ENCODE measurements at regions not wholly inside any gene's neighbourhood (a gene's known extent, or its start where the extent isn't known, plus 50 kb on each side); places are given as distances from the start of the nearest gene placed in this dataset.

- Histone ChIP-seq H3K27me3 (ENCODE audit: control insufficient read depth, insufficient read depth, low read length) (no peaks in the 10 kb centered on the region), H3K9ac (ENCODE audit: low read depth, low read length) (no peak overlapping the region), H3K9me3 (replicated peaks; ENCODE audit: low read length) (no peaks in the 10 kb centered on the region), H3K4me3 (ENCODE audit: low read length) (no peak overlapping the region), H3K36me3 (ENCODE audit: insufficient read depth, low read length) (no peaks in the 10 kb centered on the region), H3K4me2 (ENCODE audit: low read length) (no peak overlapping the region), H3K4me1 (ENCODE audit: control insufficient read depth, insufficient read depth, low read length) (no peaks in the 10 kb centered on the region)
Observed at GRCh38 chr5:166540156-166540555, 1751.3 kb upstream of the WWC1 start.

- H3K9me3 ChIP-seq (replicated peaks; ENCODE audit: low read length): no peaks in the 10 kb centered on the region
- no peaks in the 10 kb centered on the region for H3K27me3 ChIP-seq (ENCODE audit: control insufficient read depth, insufficient read depth, low read length)
Observed at GRCh38 chr5:166551384-166551783, 1740.1 kb upstream of the WWC1 start.

GRCh38 chr5:166553778-166554177 is 1737.7 kb upstream of the WWC1 start:
- no peaks in the 10 kb centered on the region for H3K36me3 ChIP-seq (ENCODE audit: insufficient read depth, low read length)
- no peak overlapping the region for H3K9ac ChIP-seq (ENCODE audit: low read depth, low read length)
- no peaks in the 10 kb centered on the region for H3K27me3 ChIP-seq (ENCODE audit: control insufficient read depth, insufficient read depth, low read length)
- H3K4me3 ChIP-seq (ENCODE audit: low read length): no peak overlapping the region
- no peak overlapping the region for H3K4me2 ChIP-seq (ENCODE audit: low read length)
- H3K9me3 ChIP-seq (replicated peaks; ENCODE audit: low read length): no peaks in the 10 kb centered on the region
- H3K4me1 ChIP-seq (ENCODE audit: control insufficient read depth, insufficient read depth, low read length): no peaks in the 10 kb centered on the region

More at GRCh38 chr5:166551384-166551783, 1740.1 kb upstream of the WWC1 start:
- Histone ChIP-seq H3K4me3 (ENCODE audit: low read length) (no peak overlapping the region), H3K36me3 (ENCODE audit: insufficient read depth, low read length) (no peaks in the 10 kb centered on the region), H3K4me1 (ENCODE audit: control insufficient read depth, insufficient read depth, low read length) (no peaks in the 10 kb centered on the region), H3K9ac (ENCODE audit: low read depth, low read length) (no peak overlapping the region), H3K4me2 (ENCODE audit: low read length) (no peak overlapping the region)

- no peak overlapping the region for H3K9ac ChIP-seq (ENCODE audit: low read depth, low read length)
- H3K4me1 ChIP-seq (ENCODE audit: control insufficient read depth, insufficient read depth, low read length): no peaks in the 10 kb centered on the region
- H3K4me2 ChIP-seq (ENCODE audit: low read length): no peak overlapping the region
- H3K36me3 ChIP-seq (ENCODE audit: insufficient read depth, low read length): no peaks in the 10 kb centered on the region
- no peaks in the 10 kb centered on the region for H3K27me3 ChIP-seq (ENCODE audit: control insufficient read depth, insufficient read depth, low read length)
- no peak overlapping the region for H3K4me3 ChIP-seq (ENCODE audit: low read length)
- no peaks in the 10 kb centered on the region for H3K9me3 ChIP-seq (replicated peaks; ENCODE audit: low read length)
Observed at GRCh38 chr5:166561759-166562158, 1729.7 kb upstream of the WWC1 start.

- Histone ChIP-seq H3K4me1 (ENCODE audit: control insufficient read depth, insufficient read depth, low read length) (no peaks in the 10 kb centered on the region), H3K36me3 (ENCODE audit: insufficient read depth, low read length) (no peaks in the 10 kb centered on the region), H3K9ac (ENCODE audit: low read depth, low read length) (no peak overlapping the region), H3K27me3 (ENCODE audit: control insufficient read depth, insufficient read depth, low read length) (no peaks in the 10 kb centered on the region), H3K4me2 (ENCODE audit: low read length) (no peak overlapping the region), H3K9me3 (replicated peaks; ENCODE audit: low read length) (no peaks in the 10 kb centered on the region), H3K4me3 (ENCODE audit: low read length) (no peak overlapping the region)
Observed at GRCh38 chr5:166562246-166562645, 1729.2 kb upstream of the WWC1 start.

- H3K27me3 ChIP-seq (ENCODE audit: control insufficient read depth, insufficient read depth, low read length): no peaks in the 10 kb centered on the region
- no peaks in the 10 kb centered on the region for H3K36me3 ChIP-seq (ENCODE audit: insufficient read depth, low read length)
- no peak overlapping the region for H3K4me2 ChIP-seq (ENCODE audit: low read length)
- no peaks in the 10 kb centered on the region for H3K4me1 ChIP-seq (ENCODE audit: control insufficient read depth, insufficient read depth, low read length)
- no peak overlapping the region for H3K4me3 ChIP-seq (ENCODE audit: low read length)
- no peaks in the 10 kb centered on the region for H3K9me3 ChIP-seq (replicated peaks; ENCODE audit: low read length)
- H3K9ac ChIP-seq (ENCODE audit: low read depth, low read length): no peak overlapping the region
Observed at GRCh38 chr5:166566725-166567124, 1724.7 kb upstream of the WWC1 start.

GRCh38 chr5:166570865-166571264 is 1720.6 kb upstream of the WWC1 start:
- Histone ChIP-seq H3K4me1 (ENCODE audit: control insufficient read depth, insufficient read depth, low read length) (no peaks in the 10 kb centered on the region), H3K4me2 (ENCODE audit: low read length) (no peak overlapping the region), H3K9me3 (replicated peaks; ENCODE audit: low read length) (no peaks in the 10 kb centered on the region), H3K9ac (ENCODE audit: low read depth, low read length) (no peak overlapping the region), H3K4me3 (ENCODE audit: low read length) (no peak overlapping the region), H3K36me3 (ENCODE audit: insufficient read depth, low read length) (no peaks in the 10 kb centered on the region), H3K27me3 (ENCODE audit: control insufficient read depth, insufficient read depth, low read length) (no peaks in the 10 kb centered on the region)

GRCh38 chr5:166571668-166572067 is 1719.8 kb upstream of the WWC1 start:
- no peaks in the 10 kb centered on the region for H3K36me3 ChIP-seq (ENCODE audit: insufficient read depth, low read length)
- no peak overlapping the region for H3K4me2 ChIP-seq (ENCODE audit: low read length)
- no peak overlapping the region for H3K9ac ChIP-seq (ENCODE audit: low read depth, low read length)
- no peaks in the 10 kb centered on the region for H3K9me3 ChIP-seq (replicated peaks; ENCODE audit: low read length)
- H3K4me1 ChIP-seq (ENCODE audit: control insufficient read depth, insufficient read depth, low read length): no peaks in the 10 kb centered on the region
- H3K4me3 ChIP-seq (ENCODE audit: low read length): no peak overlapping the region
- H3K27me3 ChIP-seq (ENCODE audit: control insufficient read depth, insufficient read depth, low read length): no peaks in the 10 kb centered on the region

GRCh38 chr5:166576323-166576722 is 1715.1 kb upstream of the WWC1 start:
- Histone ChIP-seq H3K9me3 (replicated peaks; ENCODE audit: low read length) (no peaks in the 10 kb centered on the region), H3K36me3 (ENCODE audit: insufficient read depth, low read length) (no peaks in the 10 kb centered on the region), H3K4me2 (ENCODE audit: low read length) (no peak overlapping the region), H3K9ac (ENCODE audit: low read depth, low read length) (no peak overlapping the region), H3K4me1 (ENCODE audit: control insufficient read depth, insufficient read depth, low read length) (no peaks in the 10 kb centered on the region), H3K27me3 (ENCODE audit: control insufficient read depth, insufficient read depth, low read length) (no peaks in the 10 kb centered on the region), H3K4me3 (ENCODE audit: low read length) (no peak overlapping the region)

GRCh38 chr5:166581826-166582225 is 1709.6 kb upstream of the WWC1 start:
- no peak overlapping the region for H3K9ac ChIP-seq (ENCODE audit: low read depth, low read length)
- H3K27me3 ChIP-seq (ENCODE audit: control insufficient read depth, insufficient read depth, low read length): no peaks in the 10 kb centered on the region
- no peak overlapping the region for H3K4me2 ChIP-seq (ENCODE audit: low read length)
- H3K36me3 ChIP-seq (ENCODE audit: insufficient read depth, low read length): no peaks in the 10 kb centered on the region
- no peak overlapping the region for H3K4me3 ChIP-seq (ENCODE audit: low read length)
- H3K9me3 ChIP-seq (replicated peaks; ENCODE audit: low read length): peaks cover 5% of the 10 kb centered on the region
- H3K4me1 ChIP-seq (ENCODE audit: control insufficient read depth, insufficient read depth, low read length): no peaks in the 10 kb centered on the region

GRCh38 chr5:166582416-166582815 is 1709.0 kb upstream of the WWC1 start:
- H3K36me3 ChIP-seq (ENCODE audit: insufficient read depth, low read length): no peaks in the 10 kb centered on the region
- no peaks in the 10 kb centered on the region for H3K4me1 ChIP-seq (ENCODE audit: control insufficient read depth, insufficient read depth, low read length)
- H3K27me3 ChIP-seq (ENCODE audit: control insufficient read depth, insufficient read depth, low read length): no peaks in the 10 kb centered on the region
- no peak overlapping the region for H3K4me3 ChIP-seq (ENCODE audit: low read length)
- H3K4me2 ChIP-seq (ENCODE audit: low read length): no peak overlapping the region
- no peak overlapping the region for H3K9ac ChIP-seq (ENCODE audit: low read depth, low read length)
- peaks cover 5% of the 10 kb centered on the region for H3K9me3 ChIP-seq (replicated peaks; ENCODE audit: low read length)

- Histone ChIP-seq H3K9me3 (replicated peaks; ENCODE audit: low read length) (no peaks in the 10 kb centered on the region), H3K4me3 (ENCODE audit: low read length) (no peak overlapping the region), H3K4me1 (ENCODE audit: control insufficient read depth, insufficient read depth, low read length) (no peaks in the 10 kb centered on the region), H3K36me3 (ENCODE audit: insufficient read depth, low read length) (no peaks in the 10 kb centered on the region), H3K27me3 (ENCODE audit: control insufficient read depth, insufficient read depth, low read length) (no peaks in the 10 kb centered on the region), H3K4me2 (ENCODE audit: low read length) (no peak overlapping the region), H3K9ac (ENCODE audit: low read depth, low read length) (no peak overlapping the region)
Observed at GRCh38 chr5:166594567-166594966, 1696.9 kb upstream of the WWC1 start.
